NCI-H1105 (cell line): ENCODE measurements at regions not wholly inside any gene's neighbourhood (a gene's known extent, or its start where the extent isn't known, plus 50 kb on each side); places are given as distances from the start of the nearest gene placed in this dataset.
"Not testable (repeated sequence)": the region's sequence is repeated elsewhere in the genome, so short reads cannot be mapped to it uniquely, and the experiment has no call there.

Source experiments
- DNase-seq: peaks from one replicate; lab custom pipeline; 2025; lab: John Stamatoyannopoulos, UW

DNA sequence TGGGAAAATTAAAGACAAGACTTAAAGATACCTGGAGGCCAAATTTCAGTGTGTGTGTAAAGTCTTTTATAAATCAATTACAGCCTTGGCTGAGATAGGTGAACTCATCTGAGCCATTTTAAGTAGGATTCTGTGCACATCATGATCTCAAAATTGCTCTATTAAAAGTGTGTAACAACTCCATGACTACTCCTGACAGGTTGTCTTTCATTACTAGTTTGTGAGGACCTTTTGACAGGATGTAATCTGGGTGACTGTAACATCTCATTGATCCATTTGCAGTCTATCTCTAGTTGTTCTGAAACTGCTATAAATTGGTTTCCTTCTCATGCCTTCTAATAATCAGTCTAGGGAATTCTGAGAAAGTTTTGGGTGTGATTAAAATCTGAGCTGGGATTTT lies 753.3 kb downstream of the SLITRK5 start:
- no peak for DNase-seq

DNA sequence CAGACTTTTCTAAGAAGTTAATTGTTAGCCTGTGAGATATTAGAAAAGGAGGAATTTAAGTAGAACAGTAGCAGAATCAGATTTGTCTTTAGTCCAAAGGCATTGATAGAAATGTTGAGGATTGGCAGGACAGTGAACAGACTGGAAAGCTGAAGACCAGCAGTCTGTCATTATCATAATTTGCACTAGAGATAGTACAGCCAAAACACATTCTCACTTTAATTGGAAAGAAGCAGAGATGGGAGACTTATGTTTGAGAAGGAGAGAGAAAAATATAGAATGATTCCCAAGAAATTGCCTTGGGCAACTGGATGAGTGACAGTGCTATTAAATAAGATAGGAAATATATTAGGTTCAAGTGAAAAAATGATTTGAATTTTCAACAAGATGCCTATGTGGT lies 755.5 kb downstream of the SLITRK5 start:
- DNase-seq, result no peak

DNA sequence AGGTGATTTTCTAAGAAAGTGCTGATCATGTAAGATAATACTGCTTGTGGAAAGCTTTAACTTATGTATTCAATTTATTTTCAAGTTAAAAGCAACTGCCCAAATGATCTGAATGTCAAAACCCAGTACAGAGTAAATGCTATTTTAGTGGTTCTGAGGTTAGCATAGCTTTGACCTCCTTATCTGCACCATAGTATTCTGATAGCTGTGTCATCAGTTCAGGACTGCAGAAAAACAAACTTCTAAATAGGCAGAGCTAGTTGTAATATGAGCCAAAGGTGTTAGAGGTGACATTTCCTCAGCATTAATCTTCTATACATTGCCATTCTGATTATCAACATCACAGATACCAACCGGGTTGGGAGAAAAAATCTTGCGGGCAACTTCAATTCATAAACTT lies 758.7 kb downstream of the SLITRK5 start:
- DNase-seq, result no peak

DNA sequence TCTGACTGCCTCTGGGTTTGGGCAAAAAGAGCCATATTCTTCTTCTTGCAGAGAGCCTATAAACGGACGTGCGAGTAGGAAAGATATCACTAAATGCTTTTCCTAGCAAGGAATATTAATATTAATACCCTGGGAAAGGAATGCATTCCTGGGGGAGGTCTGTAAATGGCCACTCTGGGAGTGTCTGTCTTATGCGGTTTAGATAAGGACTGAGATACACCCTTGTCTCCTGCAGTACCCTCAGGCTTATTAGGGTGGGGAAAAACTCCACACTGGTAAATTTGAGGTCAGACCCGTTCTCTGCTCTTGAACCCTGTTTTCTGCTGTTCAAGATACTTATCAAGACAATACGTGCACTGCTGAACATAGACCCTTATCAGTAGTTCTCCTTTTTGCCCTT lies 763.8 kb downstream of the SLITRK5 start:
- no peak for DNase-seq

DNA sequence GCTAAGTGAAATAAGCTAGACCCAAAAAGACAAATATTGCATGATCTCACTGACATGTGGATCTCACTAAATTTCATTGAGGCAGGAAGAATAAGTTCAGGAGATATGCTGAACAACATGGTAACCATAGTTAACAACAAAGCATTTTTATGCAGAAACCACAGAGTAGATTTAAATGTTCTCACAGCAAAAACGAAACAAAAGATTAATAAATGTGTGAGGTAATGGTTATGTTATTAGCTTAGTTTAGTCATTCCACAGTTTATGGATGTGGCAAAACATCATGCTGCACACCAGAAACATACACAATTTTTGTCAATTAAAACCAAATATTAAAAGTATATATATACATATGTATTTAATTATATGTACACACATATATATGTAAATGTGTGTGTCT lies 765.8 kb downstream of the SLITRK5 start:
- DNase-seq, result no peak

DNA sequence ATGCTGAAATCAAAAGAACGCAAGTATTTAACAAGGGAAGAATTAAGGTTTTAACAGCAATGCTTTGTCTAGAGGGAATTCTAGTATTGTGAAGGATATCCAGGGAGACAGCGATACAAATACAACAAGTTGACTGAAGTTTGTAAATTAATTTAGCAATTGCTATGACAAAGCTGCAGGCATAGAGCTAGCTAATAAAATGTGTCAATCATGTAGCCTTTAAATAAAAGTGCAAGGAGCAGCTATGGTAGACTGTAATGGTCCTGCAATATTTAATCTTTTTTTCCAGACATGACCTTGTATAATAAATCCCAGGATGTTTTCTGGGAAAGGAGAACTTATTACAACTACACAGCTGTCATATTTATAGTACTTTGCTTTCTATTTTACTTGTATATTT lies 779.3 kb downstream of the SLITRK5 start:
- no peak for DNase-seq

DNA sequence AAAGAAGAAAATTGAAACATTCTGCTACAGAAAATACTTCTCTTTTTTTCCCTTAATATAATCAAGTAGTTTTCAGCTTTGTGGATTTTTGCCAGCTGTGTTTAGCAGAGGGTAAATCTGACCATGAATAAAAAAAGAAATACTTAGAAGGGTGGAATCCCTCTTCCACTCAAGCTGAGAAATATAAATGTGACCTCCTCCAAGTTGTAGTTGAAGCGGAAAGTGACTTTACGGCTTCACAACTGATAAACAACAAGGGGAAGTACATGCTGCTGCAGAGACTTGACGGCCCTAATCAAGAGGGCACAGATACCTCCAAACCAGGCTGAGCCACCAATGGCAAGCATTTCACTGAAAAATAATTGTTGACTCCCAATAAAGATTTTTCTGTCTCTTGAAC lies 785.0 kb downstream of the SLITRK5 start:
- no peak for DNase-seq

DNA sequence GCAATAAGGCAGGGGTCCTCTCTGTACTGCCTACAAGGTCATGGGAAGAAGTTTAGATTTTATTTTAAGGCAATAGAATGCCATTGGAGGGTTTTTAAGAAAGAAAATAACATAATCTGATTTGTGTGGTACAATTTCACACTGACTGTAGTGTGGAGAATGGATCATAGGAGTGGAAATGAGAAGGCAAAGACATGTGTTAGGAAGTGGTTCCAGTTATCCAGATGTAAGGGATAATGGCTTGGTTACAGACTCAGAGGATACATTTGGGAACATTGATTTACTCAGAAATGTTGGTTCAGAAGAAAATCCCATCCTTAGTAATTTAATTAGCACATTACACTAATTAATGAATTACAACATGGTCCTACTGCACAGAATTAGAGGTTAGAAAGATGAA lies 788.2 kb downstream of the SLITRK5 start:
- DNase-seq, result no peak

DNA sequence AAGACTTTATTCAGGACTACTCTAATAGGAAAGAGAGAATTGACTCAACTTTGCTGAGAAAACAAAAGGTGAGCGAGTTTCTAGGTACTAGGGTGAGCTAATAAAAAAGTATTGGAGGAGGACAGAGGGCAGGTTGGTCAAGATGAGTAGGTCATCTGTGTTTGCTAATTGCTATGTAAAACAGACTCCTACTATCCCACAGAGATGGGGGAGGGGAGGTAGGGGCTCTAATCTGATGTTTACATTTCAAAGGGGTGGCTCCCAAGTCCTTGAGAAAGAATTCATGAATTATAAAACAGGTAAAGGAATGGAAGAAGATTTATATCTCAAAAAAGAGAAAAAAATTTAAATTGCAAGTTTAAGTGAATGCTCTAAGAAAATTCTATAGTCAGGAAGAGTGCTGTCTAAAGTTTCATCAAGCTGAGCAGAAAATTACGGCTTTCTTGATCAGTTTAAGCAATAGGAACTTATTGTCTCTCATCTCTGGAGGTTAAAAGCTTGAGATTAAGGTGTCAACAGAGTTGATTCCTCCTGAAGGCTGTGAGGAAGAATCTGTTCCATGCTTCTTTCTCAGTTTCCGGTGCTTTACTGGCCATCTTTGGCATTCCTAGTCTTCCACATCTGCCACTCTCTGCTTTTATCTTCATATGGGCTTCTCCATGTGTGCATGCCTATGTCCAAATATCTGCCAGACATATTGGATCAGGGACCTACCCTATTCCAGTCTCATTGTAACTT lies 790.3 kb downstream of the SLITRK5 start:
- no peak for DNase-seq

DNA sequence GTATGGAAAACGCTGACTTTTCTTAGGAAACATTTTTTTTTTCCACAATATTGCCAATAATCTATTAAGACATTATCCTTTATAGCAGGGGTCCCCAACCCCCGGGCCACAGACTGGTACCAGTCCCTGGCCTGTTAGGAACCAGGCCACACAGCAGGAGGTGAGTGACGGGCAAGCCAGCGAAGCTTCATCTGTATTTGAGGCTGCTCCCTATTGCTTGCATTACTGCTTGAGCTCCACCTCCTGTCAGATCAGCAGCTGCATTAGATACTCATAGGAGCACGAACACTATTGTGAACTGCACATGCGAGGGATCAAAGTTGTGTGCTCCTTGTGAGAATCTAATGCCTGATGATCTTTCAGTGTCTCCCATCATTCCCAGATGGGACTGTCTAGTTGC lies 793.7 kb downstream of the SLITRK5 start:
- DNase-seq, result no peak

DNA sequence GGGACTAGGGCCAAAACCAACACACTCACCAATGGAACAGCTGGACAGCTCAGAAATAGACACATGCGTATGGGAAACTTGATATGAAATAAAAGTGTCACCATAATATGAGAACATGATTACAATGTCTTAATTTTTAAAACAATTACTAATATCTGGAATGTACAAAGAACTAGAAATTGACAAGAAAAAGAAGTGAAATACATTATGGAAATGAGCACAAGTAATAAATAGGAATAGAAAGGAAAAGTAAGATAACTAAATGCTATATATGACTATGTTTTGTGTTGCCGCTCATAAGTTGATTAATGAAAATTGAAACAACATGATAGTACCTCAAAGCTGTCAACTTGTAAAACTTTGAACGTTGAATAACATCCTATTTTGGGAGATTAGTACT lies 801.1 kb downstream of the SLITRK5 start:
- DNase-seq, result no peak

DNA sequence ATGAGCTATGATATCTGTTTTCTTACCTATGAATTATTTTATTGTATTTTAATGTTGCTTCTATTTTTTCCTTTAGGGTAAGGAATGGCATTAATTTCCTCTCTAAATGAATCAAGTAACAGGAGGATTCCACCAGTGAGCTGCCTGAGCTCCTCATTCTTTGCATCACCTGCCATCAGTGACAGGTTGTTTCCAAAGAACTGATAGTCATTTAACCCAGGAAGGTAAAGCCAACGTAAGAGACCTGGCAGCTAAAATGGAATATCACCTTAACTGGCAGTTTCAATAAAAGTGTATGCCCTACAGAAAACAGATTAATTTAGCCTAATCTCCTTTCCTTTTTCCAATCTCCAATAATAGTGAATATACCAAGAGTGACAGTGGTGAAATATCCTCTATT lies 812.0 kb downstream of the SLITRK5 start:
- DNase-seq, result no peak

DNA sequence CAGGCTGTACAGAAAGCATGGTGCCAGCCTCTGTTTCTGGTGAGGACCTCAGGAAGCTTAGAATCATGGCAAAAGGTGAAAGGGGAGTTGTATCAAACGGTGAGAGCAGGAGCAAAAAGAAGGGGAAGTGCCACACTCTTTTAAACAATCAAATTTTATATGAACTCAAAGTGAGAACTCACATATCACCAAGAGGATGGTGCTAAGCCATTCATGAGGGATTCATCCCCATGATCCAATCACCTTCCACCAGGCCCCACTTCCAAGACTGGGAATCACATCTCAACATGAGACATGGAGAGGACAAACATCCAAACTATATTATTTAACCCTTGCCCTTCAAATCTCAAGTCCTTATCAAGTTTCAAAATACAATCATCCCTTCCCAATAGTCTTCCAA lies 836.7 kb downstream of the SLITRK5 start:
- no peak for DNase-seq

DNA sequence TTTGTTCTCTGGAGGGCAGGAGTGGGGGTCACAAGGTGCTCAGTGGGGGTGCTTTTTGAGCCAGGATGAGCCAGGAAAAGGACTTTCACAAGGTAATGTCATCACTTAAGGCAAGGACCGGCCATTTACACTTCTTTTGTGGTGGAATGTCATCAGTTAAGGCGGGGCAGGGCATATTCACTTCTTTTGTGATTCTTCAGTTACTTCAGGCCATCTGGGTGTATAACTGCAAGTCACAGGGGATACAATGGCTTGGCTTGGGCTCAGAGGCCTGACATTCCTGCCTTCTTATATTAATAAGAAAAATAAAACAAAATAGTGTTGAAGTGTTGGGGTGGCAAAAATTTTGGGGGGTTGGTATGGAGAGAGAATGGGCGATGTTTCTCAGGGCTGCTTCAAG lies 841.8 kb downstream of the SLITRK5 start:
- DNase-seq, result not testable (repeated sequence)

DNA sequence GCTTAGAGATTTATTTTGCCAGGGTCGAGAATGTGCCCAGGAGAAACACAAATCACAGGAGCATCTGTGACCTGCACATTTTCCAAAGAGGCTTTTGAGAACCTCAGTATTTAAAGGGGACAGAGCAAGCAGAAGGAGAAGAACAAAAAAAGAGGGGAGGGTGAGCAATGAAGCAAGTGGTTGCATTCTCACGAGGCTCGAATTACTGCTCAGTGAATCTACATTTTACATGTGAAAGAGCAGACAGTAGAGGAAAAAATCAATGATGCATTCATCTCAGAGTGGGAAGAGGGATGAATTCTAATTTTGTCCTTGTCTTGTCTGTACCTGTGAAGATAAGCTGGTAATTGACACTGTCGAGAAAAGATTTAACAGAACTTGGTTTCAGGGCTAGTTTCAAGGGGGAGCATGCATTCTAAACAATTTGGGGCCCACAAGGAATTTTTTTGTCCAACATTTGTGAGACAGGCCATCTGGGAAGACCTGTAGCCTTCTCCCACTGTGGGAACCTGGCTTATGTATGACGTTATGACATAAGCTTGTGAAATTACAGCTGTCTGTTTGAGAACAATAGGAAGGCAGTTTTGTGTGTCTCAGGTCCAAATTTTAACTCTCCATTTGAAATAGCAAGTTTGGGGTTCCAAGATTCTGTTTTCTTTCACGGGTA lies 855.1 kb downstream of the SLITRK5 start:
- no peak for DNase-seq

DNA sequence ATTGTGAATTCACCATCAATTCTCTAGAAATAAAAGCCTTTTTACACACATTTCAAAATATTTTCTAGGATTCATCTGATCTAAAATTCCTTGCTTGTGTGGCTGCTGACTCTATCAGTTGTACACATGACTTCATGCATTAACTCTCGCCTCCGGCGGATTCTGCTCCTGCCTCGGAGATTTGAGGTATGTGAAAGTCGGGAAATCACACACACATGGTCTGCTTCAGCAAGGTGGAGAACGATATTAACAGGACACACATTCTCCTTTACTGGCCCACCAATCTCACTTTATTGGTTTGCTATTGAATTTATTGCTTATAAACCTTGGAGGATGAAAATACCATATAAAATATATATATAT lies 855.7 kb downstream of the SLITRK5 start:
- no peak for DNase-seq

DNA sequence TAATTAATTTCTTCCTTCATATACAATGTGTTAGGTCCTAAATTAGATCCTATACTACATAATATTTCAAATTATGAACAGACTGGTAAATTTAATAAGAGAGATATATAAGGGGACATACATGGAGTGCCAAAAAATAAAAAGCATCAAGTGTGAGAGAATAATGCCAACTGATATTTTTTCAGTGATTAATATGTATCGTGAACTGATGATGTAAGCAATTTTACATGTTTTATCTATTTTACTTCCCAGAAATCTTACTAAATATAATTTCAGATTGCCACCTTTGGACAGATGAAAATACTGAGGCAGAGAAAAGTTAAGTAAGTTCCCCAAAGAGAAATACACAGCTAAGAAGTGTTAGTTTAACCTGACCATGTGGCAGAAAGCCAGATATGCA lies 870.8 kb downstream of the SLITRK5 start:
- DNase-seq, result no peak

DNA sequence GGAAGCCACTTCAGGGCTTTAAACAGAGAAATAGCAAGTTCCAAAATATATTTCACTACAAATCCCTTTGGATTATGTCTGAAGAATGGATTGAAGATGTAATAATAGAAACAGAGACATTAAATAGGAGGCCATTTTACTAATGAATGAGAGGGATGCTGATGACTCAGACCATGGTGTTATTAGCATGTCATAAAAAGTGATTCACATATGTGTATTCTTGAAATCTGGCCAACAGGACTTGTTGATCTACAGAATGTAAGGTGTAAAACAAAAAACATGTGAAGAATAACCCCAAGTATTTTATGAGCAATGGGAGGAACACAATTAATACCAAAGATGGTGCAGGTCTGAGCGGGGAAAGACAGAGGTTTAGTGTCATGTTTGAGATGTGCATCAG lies 873.7 kb downstream of the SLITRK5 start:
- DNase-seq, result no peak

DNA sequence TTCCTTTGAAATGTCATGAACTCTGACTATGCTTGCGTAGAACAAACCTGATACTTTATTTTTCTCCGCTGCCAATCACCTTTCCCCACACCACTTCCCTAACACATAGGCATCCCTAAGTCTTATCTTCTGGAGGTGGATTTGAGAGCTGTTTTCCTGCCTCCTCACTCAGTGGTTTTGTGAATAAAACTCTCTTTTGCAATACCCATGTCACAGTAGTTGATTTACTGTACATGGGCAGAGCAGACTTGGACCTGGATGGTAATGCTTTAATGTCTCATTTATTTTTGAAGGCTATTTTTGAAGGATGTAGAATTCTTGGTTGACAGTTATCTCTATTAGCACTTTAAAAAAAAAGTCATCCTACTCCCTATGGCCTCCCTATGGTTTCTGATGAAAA lies 881.8 kb downstream of the SLITRK5 start:
- DNase-seq, result no peak

DNA sequence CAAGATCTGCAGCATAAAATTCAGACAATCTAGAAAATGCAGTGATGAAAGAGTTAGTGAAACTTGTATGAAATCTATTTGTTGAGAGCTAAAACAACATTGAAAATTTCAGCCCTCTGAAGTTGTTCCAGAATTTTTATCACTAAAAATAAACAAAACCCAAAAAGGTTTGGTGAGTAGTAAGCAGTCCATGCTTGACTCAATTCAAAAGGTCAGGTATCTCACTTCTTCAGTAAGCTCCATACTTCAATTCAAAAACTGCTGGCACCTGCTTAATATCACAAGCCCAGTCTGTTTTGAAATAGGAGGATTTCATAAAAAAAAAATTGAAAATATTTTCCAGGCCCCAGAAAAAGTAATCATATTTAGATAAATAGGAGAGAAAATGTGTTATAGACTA lies 894.4 kb downstream of the SLITRK5 start:
- DNase-seq, result no peak

DNA sequence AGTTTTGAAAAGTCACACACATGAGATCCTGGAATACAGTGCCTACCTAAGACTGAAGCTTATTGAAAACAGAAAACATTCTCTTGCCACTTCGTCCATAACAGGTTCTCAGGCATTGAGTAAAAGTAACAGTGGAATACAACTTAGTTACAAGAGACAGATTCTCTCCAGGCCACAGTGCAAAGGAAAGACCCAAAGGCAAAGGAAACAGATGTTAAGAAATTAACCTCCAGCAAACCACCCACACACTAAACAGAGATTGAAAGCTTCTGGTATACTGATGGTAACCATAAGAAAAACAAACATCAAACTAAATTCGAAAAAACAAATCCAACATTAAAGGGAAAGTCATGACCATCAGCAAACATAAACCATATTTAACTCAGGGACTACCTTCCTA lies 914.7 kb downstream of the SLITRK5 start:
- DNase-seq, result no peak

DNA sequence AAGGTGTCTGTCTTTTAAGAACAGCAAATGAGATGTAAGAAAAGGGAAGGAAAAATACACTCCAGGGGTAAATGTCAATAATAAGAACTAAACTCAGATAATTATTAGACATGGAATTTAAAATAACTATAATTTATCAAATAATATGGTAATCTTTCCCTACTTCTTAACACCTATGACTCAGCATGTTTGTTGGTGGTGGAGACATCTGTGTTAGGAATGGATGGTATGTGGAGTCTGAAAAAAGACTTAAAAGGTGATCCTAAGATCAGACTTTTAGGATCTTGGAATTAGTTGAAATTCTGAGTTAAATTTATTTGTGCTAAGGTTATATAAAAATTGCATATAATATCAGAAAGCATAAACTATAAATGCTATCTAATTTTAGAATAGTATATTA lies 915.1 kb downstream of the SLITRK5 start:
- no peak for DNase-seq

DNA sequence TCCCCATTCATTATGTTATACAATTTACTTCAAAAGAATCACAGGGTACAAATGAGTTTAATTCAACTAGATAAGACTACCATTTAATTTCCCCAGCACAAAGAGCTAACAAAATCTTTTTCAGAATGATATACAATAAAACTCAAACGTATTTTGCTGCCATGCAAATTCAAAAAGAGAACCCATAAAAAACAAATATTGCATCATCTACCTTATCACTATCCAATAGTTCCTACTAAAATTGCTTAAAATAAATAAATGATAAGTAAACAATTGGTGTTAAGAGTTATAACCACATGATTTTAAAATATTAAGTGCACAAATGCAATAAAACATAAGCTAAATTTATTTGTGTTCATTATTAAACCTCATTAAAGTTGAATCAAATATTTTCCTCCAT lies 919.4 kb downstream of the SLITRK5 start:
- no peak for DNase-seq

DNA sequence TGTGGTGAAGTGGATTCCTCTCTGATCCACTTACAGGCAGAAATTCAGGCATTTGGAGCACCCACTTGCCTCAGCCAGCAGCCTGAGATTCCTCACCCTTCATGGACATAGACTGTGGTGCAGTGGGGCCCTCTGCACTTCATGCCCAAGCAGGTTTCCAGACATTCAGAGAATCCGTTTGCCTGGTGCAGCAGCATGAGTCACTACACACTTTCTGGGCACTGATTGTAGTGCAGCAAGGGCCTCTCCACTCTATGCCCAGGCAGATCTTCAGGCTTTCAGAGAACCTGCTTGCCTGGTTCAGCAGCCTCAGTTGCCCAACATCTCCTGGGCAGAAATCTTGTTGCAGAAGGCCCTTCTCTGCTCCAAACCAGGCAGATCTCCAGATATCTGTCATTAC lies 920.9 kb downstream of the SLITRK5 start:
- DNase-seq, result no peak
